ENCODE measurements at regions not wholly inside any gene's neighbourhood (a gene's known extent, or its start where the extent isn't known, plus 50 kb on each side); places are given as distances from the start of the nearest gene placed in this dataset.
"Not testable (repeated sequence)": the region's sequence is repeated elsewhere in the genome, so short reads cannot be mapped to it uniquely, and the experiment has no call there.

DNA sequence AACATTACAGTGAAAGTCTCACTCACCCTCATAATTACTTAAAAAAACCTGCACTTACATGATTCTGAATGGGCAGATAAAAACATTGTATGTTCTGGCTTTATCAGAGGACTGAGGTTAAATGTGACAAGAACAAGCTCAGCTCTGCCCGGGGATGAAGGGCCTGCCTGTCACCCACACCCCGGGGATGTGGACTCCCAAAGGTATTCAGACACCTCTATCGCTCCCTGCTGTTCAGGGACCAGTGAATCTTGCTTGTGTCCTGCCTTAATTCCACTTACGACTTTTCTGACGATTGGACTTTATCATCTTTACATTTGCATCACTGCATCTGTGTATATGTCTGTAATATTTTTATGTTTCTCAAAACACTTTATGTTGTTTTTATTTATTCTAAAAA lies 341.8 kb upstream of the ANKRD20A1 start:
- TF ChIP-seq, protein P1, sequence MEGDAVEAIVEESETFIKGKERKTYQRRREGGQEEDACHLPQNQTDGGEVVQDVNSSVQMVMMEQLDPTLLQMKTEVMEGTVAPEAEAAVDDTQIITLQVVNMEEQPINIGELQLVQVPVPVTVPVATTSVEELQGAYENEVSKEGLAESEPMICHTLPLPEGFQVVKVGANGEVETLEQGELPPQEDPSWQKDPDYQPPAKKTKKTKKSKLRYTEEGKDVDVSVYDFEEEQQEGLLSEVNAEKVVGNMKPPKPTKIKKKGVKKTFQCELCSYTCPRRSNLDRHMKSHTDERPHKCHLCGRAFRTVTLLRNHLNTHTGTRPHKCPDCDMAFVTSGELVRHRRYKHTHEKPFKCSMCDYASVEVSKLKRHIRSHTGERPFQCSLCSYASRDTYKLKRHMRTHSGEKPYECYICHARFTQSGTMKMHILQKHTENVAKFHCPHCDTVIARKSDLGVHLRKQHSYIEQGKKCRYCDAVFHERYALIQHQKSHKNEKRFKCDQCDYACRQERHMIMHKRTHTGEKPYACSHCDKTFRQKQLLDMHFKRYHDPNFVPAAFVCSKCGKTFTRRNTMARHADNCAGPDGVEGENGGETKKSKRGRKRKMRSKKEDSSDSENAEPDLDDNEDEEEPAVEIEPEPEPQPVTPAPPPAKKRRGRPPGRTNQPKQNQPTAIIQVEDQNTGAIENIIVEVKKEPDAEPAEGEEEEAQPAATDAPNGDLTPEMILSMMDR (IDR thresholded peaks at IDR 0.05) = not testable (repeated sequence)
- not testable (repeated sequence) for TF ChIP-seq POLR2A (IDR thresholded peaks at IDR 0.05)

All from prostate gland (tissue), 2 donors.